NCI-H128 (cell line): ENCODE measurements at regions not wholly inside any gene's neighbourhood (a gene's known extent, or its start where the extent isn't known, plus 50 kb on each side); places are given as distances from the start of the nearest gene placed in this dataset.
A peak's percentile ranks its signal among the peaks of the same experiment; 100 is the strongest.

ENCODE experiments used
- DNase-seq: peaks from one replicate; lab custom pipeline; 2025; ENCODE audit not compliant: unreplicated experiment; lab: John Stamatoyannopoulos, UW

DNA sequence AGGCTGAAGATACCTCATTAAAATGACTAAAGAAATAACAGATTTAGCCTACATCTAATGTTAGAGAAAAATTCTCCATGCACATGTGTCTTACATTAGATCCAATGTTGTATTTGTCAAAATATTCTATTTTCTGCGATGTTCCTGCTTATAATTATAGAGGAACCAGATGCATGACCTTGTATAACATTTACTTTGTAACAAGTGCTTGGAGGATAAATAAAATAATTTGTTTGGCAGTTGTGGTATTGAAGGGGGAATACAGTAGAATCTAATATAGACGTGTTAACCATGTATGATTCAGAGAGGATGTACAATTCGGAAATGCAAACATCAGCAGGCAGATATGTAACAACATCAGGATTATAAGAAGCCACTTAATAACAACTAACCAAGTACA, 922.2 kb downstream of the TUSC7 start:
- no peak for DNase-seq

DNA sequence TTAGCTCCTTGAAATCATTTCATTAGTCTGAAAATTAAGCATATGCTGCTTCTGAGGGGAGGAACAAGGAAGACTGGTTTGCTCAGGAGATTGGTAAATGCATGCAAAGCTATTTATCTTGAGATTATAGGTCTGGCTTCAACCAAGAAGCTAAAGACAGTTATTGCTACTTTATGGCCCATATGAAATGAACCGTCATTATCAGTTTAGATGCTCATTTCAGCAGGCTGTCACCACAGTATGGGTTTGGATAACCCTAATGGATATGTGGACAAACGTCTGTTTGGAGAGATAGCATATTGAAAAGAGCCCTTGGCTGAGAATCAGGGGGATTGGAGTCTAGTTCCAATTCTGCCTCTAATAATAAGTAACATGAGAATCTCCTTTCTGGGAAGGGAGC, 922.6 kb downstream of the TUSC7 start:
- no peak for DNase-seq

GRCh38 chr3:117633207-117633606, 923.6 kb downstream of the TUSC7 start:
- no peak for DNase-seq

GRCh38 chr3:117637666-117638065, 928.1 kb downstream of the TUSC7 start:
- DNase-seq, result no peak

DNA sequence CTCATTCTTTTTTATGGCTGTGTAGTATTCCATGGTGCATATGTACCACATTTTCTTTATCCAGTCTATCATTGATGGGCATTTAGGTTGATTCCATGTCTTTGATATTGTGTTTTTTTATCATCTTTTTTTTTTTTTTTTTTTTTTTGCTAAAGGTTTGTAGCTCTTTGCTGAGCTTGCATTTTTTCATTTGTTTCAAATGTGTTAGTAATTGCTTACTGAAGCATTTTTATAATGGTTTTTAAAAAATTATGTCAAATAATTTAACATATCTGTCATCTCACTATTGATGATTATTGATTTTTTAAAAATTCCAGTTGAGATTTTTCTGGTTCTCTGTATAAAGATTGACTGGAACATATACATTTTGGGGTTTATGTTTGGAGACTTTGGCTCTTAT, 934.6 kb downstream of the TUSC7 start:
- DNase-seq, result no peak

- DNase-seq, result no peak
Measured at GRCh38 chr3:117645561-117646242, 936.1 kb downstream of the TUSC7 start.

- no peak for DNase-seq
Measured at GRCh38 chr3:117647435-117647834, 937.9 kb downstream of the TUSC7 start.

DNA sequence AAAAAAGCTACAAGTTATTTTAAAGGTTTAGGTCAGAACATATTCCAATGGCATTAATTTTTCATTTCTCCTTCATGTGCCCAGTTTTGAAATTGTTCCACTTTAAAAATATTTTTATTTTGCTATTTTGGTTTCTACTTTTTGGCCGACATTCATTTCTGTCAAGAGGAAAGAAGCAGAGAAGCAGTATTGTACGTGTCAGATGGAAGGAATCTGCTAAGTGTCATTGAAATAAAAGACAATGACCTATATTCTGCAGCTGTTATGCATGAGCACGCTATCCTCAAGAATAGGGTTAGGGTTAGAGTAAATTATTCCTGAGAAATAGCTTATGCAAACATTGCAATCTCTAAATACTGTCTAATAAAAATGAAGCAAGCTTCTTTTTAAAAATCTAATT, 941.7 kb downstream of the TUSC7 start:
- no peak for DNase-seq

- no peak for DNase-seq
Measured at GRCh38 chr3:117656391-117656790, 946.8 kb downstream of the TUSC7 start.

DNA sequence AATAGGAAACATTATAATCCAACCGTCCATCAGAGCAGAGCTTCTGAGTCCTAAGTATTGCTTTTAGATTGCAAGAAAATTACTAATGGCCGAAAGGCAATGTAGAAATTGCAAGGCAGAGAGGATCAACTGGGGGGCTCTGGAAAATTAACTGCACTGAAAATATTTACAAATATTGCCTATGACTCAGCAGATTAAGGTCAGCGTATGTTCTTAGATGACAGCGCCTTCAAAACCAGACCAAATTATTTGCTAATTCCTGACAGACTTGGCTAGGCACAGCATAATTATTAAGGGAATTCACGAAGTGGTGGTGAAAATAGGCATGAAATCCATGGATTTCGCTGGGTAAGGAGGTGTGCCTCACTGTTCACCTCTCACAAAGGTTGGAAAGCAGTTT, 947.7 kb downstream of the TUSC7 start:
- no peak for DNase-seq

GRCh38 chr3:117660941-117661817, 951.6 kb downstream of the TUSC7 start:
- no peak for DNase-seq

GRCh38 chr3:117661818-117662095, 952.2 kb downstream of the TUSC7 start:
- no peak for DNase-seq

DNA sequence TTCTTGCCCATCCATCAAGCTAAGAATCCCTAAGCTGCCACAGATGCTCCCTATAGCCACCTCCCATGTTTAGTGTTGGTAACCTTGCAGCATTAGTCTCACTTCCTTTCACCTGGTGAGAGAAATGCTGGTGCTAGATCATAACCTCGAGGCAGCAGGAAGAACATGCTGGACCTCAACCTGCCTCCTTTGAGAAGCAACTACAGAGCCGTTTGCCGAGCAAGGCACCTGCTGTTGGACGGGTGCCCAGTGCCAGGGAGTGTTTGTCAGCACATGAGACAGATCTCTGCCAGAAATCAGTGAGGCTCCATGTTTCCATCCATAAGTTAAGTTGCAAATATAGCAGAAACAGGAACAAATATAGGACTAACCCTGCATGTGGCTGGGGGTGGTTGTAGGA, 955.7 kb downstream of the TUSC7 start:
- DNase-seq, result peak; percentile 20

DNA sequence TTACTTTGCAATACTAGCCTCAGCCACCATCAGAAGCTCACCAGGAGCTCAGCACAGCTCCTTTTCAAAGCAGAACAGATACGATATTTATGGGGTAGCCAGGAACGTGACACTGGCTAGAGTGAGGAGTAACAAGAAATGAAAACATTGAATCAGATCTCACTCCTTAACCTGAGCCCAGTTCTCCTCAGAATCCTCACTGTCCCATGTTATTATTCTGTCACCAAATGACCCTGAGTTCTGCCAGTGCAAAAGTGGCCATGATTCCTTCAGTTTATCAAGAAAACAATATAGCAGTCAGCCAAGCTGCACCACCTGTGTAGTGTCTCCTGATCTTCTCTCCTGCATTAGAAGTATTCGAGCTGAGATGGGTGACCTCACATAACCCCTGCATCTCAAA, 956.7 kb downstream of the TUSC7 start:
- no peak for DNase-seq

GRCh38 chr3:117666812-117667211, 957.2 kb downstream of the TUSC7 start:
- no peak for DNase-seq

DNA sequence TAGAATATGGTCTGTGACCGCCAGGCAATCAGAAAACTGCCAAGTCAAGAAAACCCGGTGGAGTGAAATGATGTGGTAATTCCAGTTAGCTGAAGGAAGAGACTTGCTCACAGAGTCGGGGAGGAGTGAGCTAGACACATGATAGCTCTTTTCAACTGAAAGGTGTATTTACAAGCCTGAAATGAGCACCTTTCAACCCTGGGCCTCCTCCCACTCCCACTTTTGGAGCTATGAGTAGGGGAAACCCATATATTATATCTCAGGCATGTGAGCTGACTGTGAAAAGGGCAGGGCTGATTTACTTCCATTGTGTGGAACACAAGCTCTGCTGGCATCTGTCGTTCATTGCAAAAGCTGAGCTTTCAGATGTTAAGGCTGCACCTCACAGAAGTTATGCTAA, 960.2 kb downstream of the TUSC7 start:
- no peak for DNase-seq

GRCh38 chr3:117671722-117672318, 962.2 kb downstream of the TUSC7 start:
- DNase-seq, result no peak

- no peak for DNase-seq
Measured at GRCh38 chr3:117674321-117674720, 964.7 kb downstream of the TUSC7 start.

- DNase-seq, result no peak
Measured at GRCh38 chr3:117681619-117682018, 972.0 kb downstream of the TUSC7 start.

- DNase-seq, result no peak
Measured at GRCh38 chr3:117687096-117687495, 977.5 kb downstream of the TUSC7 start.

DNA sequence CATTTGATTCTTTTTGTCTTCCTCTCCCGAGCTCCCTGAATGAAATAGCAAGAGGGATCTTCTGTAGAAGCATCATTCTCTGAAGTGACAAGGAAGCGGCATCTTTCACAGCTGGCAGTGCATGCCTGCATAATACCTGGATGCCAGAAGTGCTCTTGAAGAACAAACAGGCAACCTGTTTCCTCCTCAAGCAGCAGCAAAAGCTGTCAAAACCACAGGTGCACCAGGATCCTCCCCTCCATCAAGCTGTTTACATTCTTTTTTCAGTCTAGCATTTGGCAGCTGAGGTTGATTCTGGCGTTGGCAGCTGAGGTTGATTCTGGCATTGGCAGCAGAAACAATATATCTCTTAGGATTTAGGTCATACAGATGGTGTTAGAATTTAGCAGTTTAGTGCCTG, 979.0 kb downstream of the TUSC7 start:
- DNase-seq, result peak; percentile 68

DNA sequence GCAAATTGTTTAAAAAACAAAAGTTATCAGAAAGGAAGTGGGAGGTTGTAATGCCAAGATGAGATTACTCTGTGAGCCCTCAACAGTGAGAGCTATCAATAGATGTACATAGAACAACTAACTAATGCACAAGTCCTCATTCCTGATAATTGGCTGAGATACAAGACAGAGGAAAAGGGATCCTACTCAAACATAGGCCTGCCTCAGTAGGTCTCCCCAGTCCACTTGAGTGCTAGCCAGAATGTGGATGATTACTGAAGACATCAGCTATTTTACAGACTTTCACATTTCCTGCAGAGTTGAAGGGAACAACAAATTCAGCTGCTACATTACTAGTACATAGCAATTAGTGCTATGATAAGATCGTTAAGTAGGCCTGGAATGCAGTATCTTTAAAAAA, 981.9 kb downstream of the TUSC7 start:
- no peak for DNase-seq
